ENCODE measurements at regions not wholly inside any gene's neighbourhood (a gene's known extent, or its start where the extent isn't known, plus 50 kb on each side); places are given as distances from the start of the nearest gene placed in this dataset.

DNA sequence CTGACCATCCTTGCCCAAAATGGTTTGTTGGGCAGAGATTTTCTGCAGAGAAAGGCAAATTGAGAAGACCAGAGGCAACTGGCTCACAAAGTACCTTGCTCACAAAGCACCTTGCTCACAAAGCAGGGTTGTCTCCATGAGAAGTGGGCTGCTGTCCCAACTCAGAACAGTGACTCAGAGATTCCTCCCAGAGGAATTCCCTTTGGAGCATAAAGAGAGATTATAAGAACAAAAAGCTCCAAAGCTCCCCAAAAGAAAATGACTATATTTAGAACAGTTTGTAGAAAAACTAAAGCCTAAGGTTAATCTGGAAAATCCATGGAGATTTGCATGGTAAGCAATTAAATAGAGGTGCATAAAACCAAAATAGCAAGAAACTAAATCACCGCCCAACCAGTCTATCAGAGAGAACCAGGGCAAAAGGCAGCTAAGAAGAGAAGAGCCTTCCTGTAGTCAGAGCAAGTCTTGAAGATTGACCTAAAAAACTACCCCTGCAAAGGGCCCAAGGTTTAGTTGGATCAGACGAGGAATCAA lies 731.4 kb downstream of the FAT4 start:
- TF ChIP-seq, protein P1, sequence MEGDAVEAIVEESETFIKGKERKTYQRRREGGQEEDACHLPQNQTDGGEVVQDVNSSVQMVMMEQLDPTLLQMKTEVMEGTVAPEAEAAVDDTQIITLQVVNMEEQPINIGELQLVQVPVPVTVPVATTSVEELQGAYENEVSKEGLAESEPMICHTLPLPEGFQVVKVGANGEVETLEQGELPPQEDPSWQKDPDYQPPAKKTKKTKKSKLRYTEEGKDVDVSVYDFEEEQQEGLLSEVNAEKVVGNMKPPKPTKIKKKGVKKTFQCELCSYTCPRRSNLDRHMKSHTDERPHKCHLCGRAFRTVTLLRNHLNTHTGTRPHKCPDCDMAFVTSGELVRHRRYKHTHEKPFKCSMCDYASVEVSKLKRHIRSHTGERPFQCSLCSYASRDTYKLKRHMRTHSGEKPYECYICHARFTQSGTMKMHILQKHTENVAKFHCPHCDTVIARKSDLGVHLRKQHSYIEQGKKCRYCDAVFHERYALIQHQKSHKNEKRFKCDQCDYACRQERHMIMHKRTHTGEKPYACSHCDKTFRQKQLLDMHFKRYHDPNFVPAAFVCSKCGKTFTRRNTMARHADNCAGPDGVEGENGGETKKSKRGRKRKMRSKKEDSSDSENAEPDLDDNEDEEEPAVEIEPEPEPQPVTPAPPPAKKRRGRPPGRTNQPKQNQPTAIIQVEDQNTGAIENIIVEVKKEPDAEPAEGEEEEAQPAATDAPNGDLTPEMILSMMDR (IDR thresholded peaks at IDR 0.05): no peak
- TF ChIP-seq POLR2A (IDR thresholded peaks at IDR 0.05): no peak
- no peak for TF ChIP-seq EP300 (IDR thresholded peaks at IDR 0.05)
